ENCODE measurements at regions not wholly inside any gene's neighbourhood (a gene's known extent, or its start where the extent isn't known, plus 50 kb on each side); places are given as distances from the start of the nearest gene placed in this dataset.

- TF ChIP-seq POLR2A (IDR thresholded peaks at IDR 0.05; ENCODE audit: extremely low read depth, insufficient read length) (no peak), CTCF (IDR thresholded peaks at IDR 0.05; ENCODE audit: low read depth, low read length) (no peak), MYC (IDR thresholded peaks at IDR 0.05; ENCODE audit: low read depth, low read length) (no peak), MAX (IDR thresholded peaks at IDR 0.05; ENCODE audit: low read depth, low read length) (no peak)
Observed at GRCh38 chr15:81899024-81899423, 146.8 kb downstream of the MEX3B start.

All from NB4 (cell line).